K562 (cell line): ENCODE measurements at regions not wholly inside any gene's neighbourhood (a gene's known extent, or its start where the extent isn't known, plus 50 kb on each side); places are given as distances from the start of the nearest gene placed in this dataset.

ENCODE experiments used
- CREB5 ChIP-seq: fragments of 250-450 bp; sonication (Bioruptor Pico); IDR thresholded peaks from 2 replicates; pipeline ENCODE4 v1.5.0; 2020; ENCODE audit warnings: mild to moderate bottlenecking
- CTCF ChIP-seq, 3 experiments: IDR thresholded peaks in 2 of 3; conservative IDR thresholded peaks in 1 of 3; 2 replicates each; pipeline ENCODE4 v1.5.1; 2011 to 2012; ENCODE audit warnings: low read length in 3 of 3, mild to moderate bottlenecking in 3 of 3, control low read depth in 2 of 3, improper control_type of control experiment in 1 of 3, inconsistent platforms in 1 of 3, low read depth in 1 of 3, mixed read lengths in 1 of 3, moderate library complexity in 1 of 3; ENCODE audit not compliant: insufficient read depth in 2 of 3
- KAT8 ChIP-seq: fragments of 450-650 bp; IDR thresholded peaks from 2 replicates; pipeline ENCODE4 v1.6.1; 2016; ENCODE audit warnings: low read depth, mild to moderate bottlenecking
- POLR2AphosphoS5 ChIP-seq: IDR thresholded peaks from 2 replicates; pipeline ENCODE4 v1.6.1; 2011; ENCODE audit warnings: mild to moderate bottlenecking, low read depth, low read length, moderate library complexity; ENCODE audit not compliant: control insufficient read depth, insufficient read depth
- ZNF707 ChIP-seq: fragments of 250-450 bp; sonication (Bioruptor Pico); conservative IDR thresholded peaks from 2 replicates; pipeline ENCODE4 v1.8.0; 2022; ENCODE audit warnings: inconsistent platforms, mild to moderate bottlenecking, moderate library complexity

DNA sequence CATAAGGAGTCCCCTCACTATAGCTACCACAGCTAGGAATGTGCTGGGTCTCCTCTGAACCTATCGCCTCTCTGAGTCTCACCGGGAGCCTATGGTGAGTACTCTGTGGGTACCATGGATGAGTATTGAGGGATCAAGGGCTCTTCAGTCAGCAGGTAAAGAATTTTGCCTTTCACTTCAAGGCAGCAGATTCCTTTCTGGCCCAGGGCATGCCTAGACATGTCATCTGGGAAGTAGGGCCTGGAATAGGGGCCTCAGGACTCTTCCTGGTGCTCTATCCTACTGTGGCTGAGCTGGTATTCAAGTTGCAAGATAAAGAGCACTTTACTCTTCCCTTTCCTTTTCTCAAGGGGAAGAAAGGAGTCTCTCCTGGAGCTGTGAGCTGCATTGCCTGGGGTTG lies 85.6 kb upstream of the LHCGR start:
- TF ChIP-seq CREB5 (CRISPR knock-in tag) (no peak), CTCF (IDR thresholded peaks at IDR 0.05 in 2 of 3, conservative IDR thresholded peaks at IDR 0.05 in 1 of 3; ENCODE audit: insufficient read depth in 2 of 3, low read depth in 1 of 3, low read length in 3 of 3) (no peak), POLR2AphosphoS5 (no peak), KAT8 (no peak), ZNF707 (CRISPR knock-in tag) (no peak)
